Gastroesophageal sphincter (tissue), 3 donors: ENCODE measurements at regions not wholly inside any gene's neighbourhood (a gene's known extent, or its start where the extent isn't known, plus 50 kb on each side); places are given as distances from the start of the nearest gene placed in this dataset.

Experiments used
- POLR2A ChIP-seq, 2 donors: fragments of 450-650 bp; IDR thresholded peaks; one replicate each; pipeline ENCODE4 v1.6.1; 2017; ENCODE audit warnings: antibody characterized with exemption in 2 of 2, mild to moderate bottlenecking in 2 of 2, moderate library complexity in 1 of 2
- TF ChIP-seq, protein P1 (sequence below), 4 experiments: fragments of 200-600 bp in 2 of 4; fragments of 450-650 bp in 2 of 4; sonication (generic) in 1 of 4; IDR thresholded peaks; one replicate each; pipeline ENCODE4 v1.5.1; 2017 to 2019; ENCODE audit warnings: antibody characterized with exemption in 4 of 4, mild to moderate bottlenecking in 2 of 4, moderate library complexity in 2 of 4

DNA sequence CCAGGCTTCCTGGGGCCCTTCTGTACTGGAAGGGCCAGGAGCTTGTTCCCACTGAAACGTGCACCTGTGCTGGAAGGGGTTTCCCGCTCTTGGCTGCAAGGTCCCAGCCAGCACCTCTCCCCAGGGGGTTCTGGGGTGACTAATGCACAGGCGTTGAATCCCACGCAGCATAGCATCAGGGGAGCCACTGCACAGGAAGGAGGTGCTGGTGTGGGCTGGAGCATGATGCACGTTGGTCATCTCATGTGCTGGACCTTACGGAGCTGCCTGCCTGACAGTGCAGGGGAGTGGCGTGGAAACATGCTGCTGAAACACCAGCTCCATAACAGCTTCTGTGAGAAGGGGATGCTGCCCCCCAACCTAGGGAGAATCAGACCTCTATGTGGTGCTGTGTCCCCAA, 623.0 kb downstream of the AACS start:
- TF ChIP-seq, protein P1, sequence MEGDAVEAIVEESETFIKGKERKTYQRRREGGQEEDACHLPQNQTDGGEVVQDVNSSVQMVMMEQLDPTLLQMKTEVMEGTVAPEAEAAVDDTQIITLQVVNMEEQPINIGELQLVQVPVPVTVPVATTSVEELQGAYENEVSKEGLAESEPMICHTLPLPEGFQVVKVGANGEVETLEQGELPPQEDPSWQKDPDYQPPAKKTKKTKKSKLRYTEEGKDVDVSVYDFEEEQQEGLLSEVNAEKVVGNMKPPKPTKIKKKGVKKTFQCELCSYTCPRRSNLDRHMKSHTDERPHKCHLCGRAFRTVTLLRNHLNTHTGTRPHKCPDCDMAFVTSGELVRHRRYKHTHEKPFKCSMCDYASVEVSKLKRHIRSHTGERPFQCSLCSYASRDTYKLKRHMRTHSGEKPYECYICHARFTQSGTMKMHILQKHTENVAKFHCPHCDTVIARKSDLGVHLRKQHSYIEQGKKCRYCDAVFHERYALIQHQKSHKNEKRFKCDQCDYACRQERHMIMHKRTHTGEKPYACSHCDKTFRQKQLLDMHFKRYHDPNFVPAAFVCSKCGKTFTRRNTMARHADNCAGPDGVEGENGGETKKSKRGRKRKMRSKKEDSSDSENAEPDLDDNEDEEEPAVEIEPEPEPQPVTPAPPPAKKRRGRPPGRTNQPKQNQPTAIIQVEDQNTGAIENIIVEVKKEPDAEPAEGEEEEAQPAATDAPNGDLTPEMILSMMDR (IDR thresholded peaks at IDR 0.05), result no peak
- no peak for TF ChIP-seq POLR2A (IDR thresholded peaks at IDR 0.05)
